IPS-NIHi7 (cell line): ENCODE measurements at regions not wholly inside any gene's neighbourhood (a gene's known extent, or its start where the extent isn't known, plus 50 kb on each side); places are given as distances from the start of the nearest gene placed in this dataset.
"Not testable (repeated sequence)": the region's sequence is repeated elsewhere in the genome, so short reads cannot be mapped to it uniquely, and the experiment has no call there.

Experiments
- DNase-seq: peaks from one replicate; pipeline ENCODE4 v3.0.0; 2012; ENCODE audit warnings: mixed read lengths; ENCODE audit errors: extremely low spot score

- DNase-seq: no peak
Observed at GRCh38 chr2:64795024-64795592, 141.4 kb upstream of the SERTAD2 start.

- DNase-seq: no peak
Observed at GRCh38 chr2:64796926-64797325, 143.2 kb upstream of the SERTAD2 start.

DNA sequence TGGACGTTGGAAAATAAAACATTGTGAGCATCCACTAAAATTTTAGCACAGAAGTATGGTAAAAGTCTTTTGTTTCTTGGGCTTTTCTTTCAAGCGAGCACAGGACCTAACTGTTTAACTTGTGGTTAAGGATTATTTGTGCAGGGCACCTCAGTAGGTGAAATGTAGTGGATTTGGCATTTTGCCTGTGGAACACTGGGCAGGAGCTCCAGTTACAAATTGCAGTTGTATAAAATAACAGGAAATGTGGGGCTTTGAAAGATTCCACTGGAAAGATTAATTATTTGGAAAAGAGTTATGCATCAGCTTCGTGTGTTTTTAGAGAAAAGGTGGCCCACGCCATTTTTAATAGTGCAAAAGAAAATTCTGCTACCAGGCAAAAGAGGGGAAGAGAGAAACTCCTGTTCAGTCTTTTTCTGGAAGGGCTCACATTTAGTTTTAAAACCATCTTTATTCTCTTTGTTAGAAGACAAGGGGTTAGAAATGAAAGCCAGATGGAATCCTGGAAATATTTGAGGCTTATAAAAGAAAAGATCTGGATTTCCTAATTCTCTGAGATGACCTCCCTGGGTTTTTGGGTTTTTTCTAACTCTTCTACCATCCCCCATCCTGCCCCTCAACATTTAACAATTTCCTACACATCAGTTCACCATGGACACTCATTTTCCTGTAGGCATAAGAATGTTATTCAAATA is 144.3 kb upstream of the SERTAD2 start:
- no peak for DNase-seq

- DNase-seq: no peak
Observed at GRCh38 chr2:64799592-64800252, 146.0 kb upstream of the SERTAD2 start.

- DNase-seq: no peak
Observed at GRCh38 chr2:64803776-64804175, 150.1 kb upstream of the SERTAD2 start.

DNA sequence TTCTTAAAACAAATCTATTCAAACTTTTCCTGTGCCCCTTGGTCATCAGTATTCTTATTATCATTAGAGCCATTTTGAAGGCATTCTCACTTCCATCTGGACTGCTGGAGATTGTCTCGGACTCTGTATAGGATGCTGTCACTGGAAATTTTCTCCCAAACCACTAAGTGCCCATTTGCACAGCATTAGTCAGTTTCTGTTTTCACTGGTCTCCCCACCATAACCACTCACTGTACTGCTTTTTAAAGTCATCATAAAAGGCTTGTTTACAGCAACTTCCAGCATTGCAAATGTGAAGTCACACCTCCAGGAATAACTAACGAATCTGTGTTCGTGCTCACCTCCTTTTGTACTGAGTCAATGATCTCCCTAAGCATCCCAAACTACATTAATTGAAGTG is 150.9 kb upstream of the SERTAD2 start:
- no peak for DNase-seq

- DNase-seq: no peak
Observed at GRCh38 chr2:64807417-64807816, 153.7 kb upstream of the SERTAD2 start.

GRCh38 chr2:64808092-64808491 is 154.4 kb upstream of the SERTAD2 start:
- no peak for DNase-seq

DNA sequence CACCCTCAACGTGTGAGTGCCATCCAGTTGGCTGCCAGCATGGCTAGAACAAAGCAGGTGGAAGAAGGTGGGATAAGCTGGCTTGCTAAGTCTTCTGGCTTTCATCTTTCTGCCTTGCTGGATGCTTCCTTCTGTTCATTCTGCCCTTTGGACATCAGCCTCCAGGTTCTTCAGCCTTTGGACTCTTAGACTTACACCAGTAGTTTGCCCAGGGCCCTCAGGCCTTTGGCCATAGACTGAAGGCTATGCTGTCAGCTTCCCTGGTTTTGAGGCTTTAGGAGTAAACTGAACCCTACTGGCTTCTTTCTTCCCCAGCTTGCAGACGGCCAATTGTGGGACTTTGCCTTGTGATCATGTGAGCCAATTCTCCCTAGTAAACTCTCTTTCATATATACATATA is 155.0 kb upstream of the SERTAD2 start:
- no peak for DNase-seq

DNA sequence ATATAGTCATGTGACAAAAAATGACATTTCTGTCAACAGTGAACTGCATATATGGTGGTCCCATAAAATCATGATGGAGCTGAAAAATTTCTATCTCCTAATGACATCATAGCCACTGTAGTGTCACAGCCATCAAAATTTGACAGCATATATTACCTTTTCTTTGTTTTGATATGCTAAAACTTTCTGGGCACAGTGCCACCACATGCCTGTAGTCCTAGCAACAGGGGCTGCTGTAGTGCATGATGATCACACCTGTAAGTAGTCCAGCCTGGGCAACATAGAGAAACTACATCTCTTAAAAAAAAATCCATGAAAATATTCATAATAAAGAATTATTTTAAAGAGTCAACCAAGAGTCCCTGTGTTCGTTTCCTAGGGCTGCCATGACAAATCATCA is 155.5 kb upstream of the SERTAD2 start:
- no peak for DNase-seq

GRCh38 chr2:64812285-64812684 is 158.6 kb upstream of the SERTAD2 start:
- no peak for DNase-seq

DNA sequence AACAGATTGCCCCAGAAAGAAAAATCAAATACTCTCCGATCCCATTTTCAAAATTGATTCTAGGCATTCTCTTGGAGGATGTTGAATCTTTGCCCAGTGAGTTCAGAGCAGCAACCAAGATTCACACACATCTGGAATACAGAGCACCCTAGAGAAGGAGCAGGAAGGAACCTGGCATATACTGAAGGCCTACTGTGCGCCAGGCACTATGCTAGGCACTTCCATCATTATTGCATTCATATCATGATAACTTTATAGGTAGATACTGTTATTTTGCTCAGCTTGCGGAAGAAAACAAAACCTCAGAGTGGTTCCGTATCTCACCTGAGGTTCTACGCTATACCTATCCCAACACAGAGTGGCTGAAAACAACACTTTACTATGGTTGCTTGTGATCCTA is 160.3 kb upstream of the SERTAD2 start:
- DNase-seq: no peak

DNA sequence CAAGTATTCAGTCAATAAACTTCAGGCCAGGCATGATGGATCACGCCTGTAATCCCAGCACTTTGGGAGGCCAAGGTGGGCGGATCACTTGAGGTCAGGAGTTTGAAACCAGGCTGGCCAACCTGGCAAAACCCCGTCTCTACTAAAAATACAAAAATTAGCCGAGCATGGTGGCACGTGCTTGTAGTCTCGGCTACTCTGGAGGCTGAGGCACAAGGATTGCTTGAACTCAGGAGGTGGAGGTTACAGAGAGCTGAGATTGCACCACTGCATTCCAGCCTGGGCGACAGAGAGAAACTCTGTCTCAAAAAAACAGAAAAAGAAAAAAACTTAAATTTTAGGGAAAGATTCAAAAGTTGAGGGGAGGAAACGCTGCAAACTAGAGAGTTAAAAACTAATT is 162.8 kb upstream of the SERTAD2 start:
- not testable (repeated sequence) for DNase-seq

- no peak for DNase-seq
Observed at GRCh38 chr2:64817453-64817852, 163.7 kb upstream of the SERTAD2 start.

- DNase-seq: no peak
Observed at GRCh38 chr2:64818664-64819060, 164.9 kb upstream of the SERTAD2 start.

DNA sequence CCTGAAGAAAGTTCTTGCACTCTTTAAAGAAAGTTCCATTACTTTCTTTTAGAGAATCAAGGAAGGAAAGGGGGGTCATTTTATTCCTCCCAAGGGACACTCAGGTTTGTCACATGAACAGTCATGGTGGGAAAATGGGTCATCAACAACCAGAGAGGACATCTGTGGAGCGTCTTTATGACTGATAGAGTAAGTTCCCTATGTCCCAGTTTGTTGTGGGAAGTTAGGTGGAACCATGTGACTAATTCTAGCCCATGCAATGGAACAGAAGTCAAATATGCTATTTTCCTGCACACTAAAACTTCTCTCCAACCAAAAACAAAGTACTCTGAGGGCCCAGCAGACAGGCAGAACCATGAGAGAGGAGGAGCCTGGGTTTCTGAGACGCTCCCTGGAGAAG is 165.6 kb upstream of the SERTAD2 start:
- no peak for DNase-seq

DNA sequence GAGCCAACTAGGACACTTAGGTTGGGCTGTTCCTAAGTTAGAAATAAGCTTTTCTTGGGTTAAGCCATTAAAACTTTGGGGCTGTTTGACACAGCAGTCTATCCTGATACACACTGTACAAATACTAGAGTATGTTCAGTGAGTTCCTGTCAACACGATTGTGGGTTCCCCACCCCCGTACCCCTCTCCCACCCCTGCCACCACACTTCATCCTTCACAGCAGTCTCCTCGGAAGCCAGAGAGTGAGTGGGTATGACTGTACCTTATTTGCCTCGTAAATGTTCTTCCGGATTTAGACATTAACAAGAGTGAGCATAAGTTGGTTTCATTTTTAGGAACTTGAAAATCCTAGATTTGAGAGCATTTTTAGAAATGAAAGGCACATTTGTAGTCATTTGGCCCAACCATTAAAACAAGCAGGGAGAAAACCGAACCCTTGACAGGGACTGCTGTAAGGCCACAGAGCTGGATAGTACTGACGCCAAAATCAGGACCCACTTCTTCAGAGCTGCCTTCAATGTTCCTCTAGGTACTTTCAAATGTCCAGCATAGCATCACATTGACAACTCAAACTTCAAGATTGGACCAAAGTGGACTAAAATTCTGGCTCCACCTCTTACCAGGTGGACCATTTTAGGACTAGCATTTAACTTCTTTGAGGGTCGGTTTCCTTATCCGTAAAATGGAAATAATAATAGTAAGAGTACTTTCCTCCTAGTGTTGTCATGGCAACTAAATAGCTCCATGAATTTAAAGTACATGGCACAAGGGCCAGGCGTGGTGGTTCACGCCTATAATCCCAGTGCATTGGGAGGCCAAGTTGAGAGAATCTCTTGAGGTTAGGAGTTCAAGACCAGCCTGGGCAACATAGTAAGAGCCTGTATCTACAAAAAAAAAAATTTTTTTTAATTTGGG is 166.3 kb upstream of the SERTAD2 start:
- DNase-seq: no peak

- no peak for DNase-seq
Observed at GRCh38 chr2:64820901-64821300, 167.2 kb upstream of the SERTAD2 start.

GRCh38 chr2:64823794-64824193 is 165.4 kb upstream of the SLC1A4 start:
- peak; percentile 51 for DNase-seq

- no peak for DNase-seq
Observed at GRCh38 chr2:64825831-64826491, 163.2 kb upstream of the SLC1A4 start.

DNA sequence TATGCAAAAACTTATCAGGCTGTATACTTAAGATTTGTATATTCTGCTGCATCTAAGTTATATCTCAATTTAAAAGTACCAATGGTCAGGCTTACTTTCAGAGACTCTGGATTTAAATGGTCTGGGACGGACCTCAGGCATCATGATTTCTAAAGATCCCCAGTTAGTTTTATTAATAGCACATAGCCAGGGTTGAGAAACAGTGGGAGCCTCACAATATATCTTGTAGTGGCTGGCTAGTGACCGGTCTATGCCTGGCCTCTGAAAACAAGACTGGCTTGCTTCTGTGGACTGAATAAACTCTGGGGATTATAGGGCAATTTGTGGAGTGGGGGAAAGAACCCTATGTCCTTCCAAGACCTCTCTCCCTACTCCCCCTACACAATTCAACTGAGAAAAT is 162.5 kb upstream of the SLC1A4 start:
- no peak for DNase-seq

- DNase-seq: no peak
Observed at GRCh38 chr2:64828261-64828660, 160.9 kb upstream of the SLC1A4 start.
